AG09309 (cell line): ENCODE measurements at regions not wholly inside any gene's neighbourhood (a gene's known extent, or its start where the extent isn't known, plus 50 kb on each side); places are given as distances from the start of the nearest gene placed in this dataset.

Source experiments
- DNase-seq: peaks from one replicate; pipeline ENCODE4 v3.0.0-alpha.2; 2010; ENCODE audit warnings: low read depth
- H3K4me3 ChIP-seq: 2 replicates; pipeline ENCODE4 v1.5.1; 2011; ENCODE audit warnings: mild to moderate bottlenecking, low read depth, low read length, moderate library complexity; ENCODE audit not compliant: control insufficient read depth
- CTCF ChIP-seq: IDR thresholded peaks from 2 replicates; pipeline ENCODE4 v1.5.1; 2011; ENCODE audit warnings: mild to moderate bottlenecking, low read depth, low read length, inconsistent platforms; ENCODE audit not compliant: insufficient read depth, control insufficient read depth; ENCODE audit errors: missing control alignments

GRCh38 chr5:126168785-126169184, 254.4 kb upstream of the GRAMD2B start:
- no peak overlapping the region for H3K4me3 ChIP-seq
- TF ChIP-seq CTCF = no peak
- no peak for DNase-seq

GRCh38 chr5:126171916-126172315, 251.3 kb upstream of the GRAMD2B start:
- TF ChIP-seq CTCF = no peak
- H3K4me3 ChIP-seq = no peak overlapping the region
- DNase-seq = no peak

- DNase-seq = no peak
- TF ChIP-seq CTCF = no peak
- H3K4me3 ChIP-seq = no peak overlapping the region
These were observed 250.4 kb upstream of the GRAMD2B start for GRCh38 chr5:126172812-126173211.

- TF ChIP-seq CTCF = no peak
- no peak overlapping the region for H3K4me3 ChIP-seq
- DNase-seq = no peak
These were observed 244.7 kb upstream of the GRAMD2B start for GRCh38 chr5:126178521-126178920.

GRCh38 chr5:126182971-126183695, 240.1 kb upstream of the GRAMD2B start:
- DNase-seq = no peak
- H3K4me3 ChIP-seq = no peak overlapping the region
- no peak for TF ChIP-seq CTCF

GRCh38 chr5:126184474-126184873, 238.7 kb upstream of the GRAMD2B start:
- TF ChIP-seq CTCF = no peak
- no peak overlapping the region for H3K4me3 ChIP-seq
- DNase-seq = no peak
